Transverse colon (tissue), 4 donors: ENCODE measurements at regions not wholly inside any gene's neighbourhood (a gene's known extent, or its start where the extent isn't known, plus 50 kb on each side); places are given as distances from the start of the nearest gene placed in this dataset.

ENCODE experiments used
- DNase-seq: peaks from one replicate; pipeline ENCODE4 v3.0.0-alpha.2; 2019
- H3K27ac ChIP-seq, 4 donors: fragments of 200-600 bp; sonication (generic); 2 replicates each; pipeline ENCODE4 v1.5.1; 2016 to 2018; ENCODE audit warnings: inconsistent platforms in 4 of 4
- H3K27me3 ChIP-seq: fragments of 200-600 bp; sonication (generic); 2 replicates; pipeline ENCODE4 v1.5.1; 2017; ENCODE audit warnings: inconsistent platforms
- H3K36me3 ChIP-seq, 4 donors: fragments of 200-600 bp; sonication (generic); 2 replicates each; pipeline ENCODE4 v1.5.1; 2017 to 2019; ENCODE audit warnings: inconsistent platforms in 4 of 4
- H3K4me1 ChIP-seq, 4 donors: fragments of 200-600 bp; sonication (generic); 2 replicates each; pipeline ENCODE4 v1.5.1; 2017 to 2020; ENCODE audit warnings: inconsistent platforms in 4 of 4
- H3K4me3 ChIP-seq, 4 donors: fragments of 200-600 bp; sonication (generic); 1 replicate in 1 of 4; 2 replicates in 3 of 4; pipeline versions ENCODE4 v1.5.1 to v1.6.1; 2017 to 2019; ENCODE audit warnings: inconsistent platforms in 4 of 4
- H3K9me3 ChIP-seq, 2 donors: fragments of 200-600 bp; sonication (generic); 2 replicates each; pipeline ENCODE4 v1.5.1; 2017 to 2019; ENCODE audit warnings: inconsistent platforms in 2 of 2
- CTCF ChIP-seq, 5 experiments: fragments of 200-600 bp in 3 of 5; fragments of 450-650 bp in 2 of 5; sonication (generic) in 3 of 5; IDR thresholded peaks; 1 replicate in 2 of 5; 2 replicates in 3 of 5; pipeline ENCODE4 v1.5.1; 2016 to 2017; ENCODE audit warnings: antibody characterized with exemption in 5 of 5, inconsistent platforms in 3 of 5, mild to moderate bottlenecking in 2 of 5, moderate library complexity in 1 of 5
- EP300 ChIP-seq: sonication (generic); formaldehyde crosslinking; IDR thresholded peaks from one replicate; pipeline ENCODE4 v1.6.1; 2017; ENCODE audit warnings: antibody characterized with exemption, low read depth
- POLR2A ChIP-seq: fragments of 450-650 bp; IDR thresholded peaks from one replicate; pipeline ENCODE4 v1.6.1; 2016; ENCODE audit warnings: antibody characterized with exemption, mild to moderate bottlenecking, moderate library complexity
- POLR2AphosphoS5 ChIP-seq, 3 donors: sonication (generic); formaldehyde crosslinking; IDR thresholded peaks; one replicate each; pipeline ENCODE4 v1.6.1; 2016; ENCODE audit warnings: antibody characterized with exemption in 3 of 3
- WGBS, 2 donors: methylation state at CpG; one replicate each; pipeline ENCODE4 v1.1.5; 2018; ENCODE audit warnings: low coverage in 1 of 2; 5-methylcytosine and 5-hydroxymethylcytosine counted together
- in situ Hi-C, 4 donors: fragments of 200-750 bp; cut with MboI; loops; one replicate each; pipeline versions ENCODE4 v1.15.0 to v1.15.1; 2017; ENCODE audit warnings: low sequenced_read_pairs in 3 of 4, low pct_ligation_motif_present in 1 of 4, low pct_unique_long_range_greater_than_20kb in 1 of 4
- intact Hi-C: fragments of 100-400 bp; cut with DNase I; formaldehyde crosslinking; loops from one replicate; pipeline ENCODE4 v1.15.1; 2023; ENCODE audit warnings: low total_unique reads

GRCh38 chr1:170284016-170284415 is 138.3 kb downstream of the NTMT2 start:
- no peak for TF ChIP-seq POLR2A
- TF ChIP-seq EP300, result no peak
- no peak for TF ChIP-seq CTCF (IDR thresholded peaks at IDR 0.05)
- TF ChIP-seq POLR2AphosphoS5 (IDR thresholded peaks at IDR 0.05), result no peak
- in situ Hi-C loops, result no loop called here
- no peak overlapping the region for H3K27ac ChIP-seq

DNA sequence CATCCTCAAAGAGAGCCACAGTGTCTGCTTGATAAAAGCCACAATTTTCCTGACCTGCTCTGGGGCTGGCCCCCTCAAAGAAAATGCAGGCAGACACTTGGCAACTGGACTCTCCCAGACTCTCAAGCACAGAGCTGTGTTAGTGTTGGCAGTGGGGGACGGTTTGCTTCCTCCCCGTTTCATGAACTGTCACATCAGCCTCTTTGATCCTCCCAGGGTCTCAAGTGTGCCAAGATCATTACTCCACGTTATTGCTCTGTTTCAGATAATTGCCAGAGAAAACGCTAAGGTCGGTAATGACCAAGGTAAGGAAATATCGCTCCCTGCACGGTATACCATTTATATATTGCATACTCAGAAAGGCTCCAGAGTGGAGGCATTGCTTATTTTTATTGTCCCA is 138.8 kb downstream of the NTMT2 start:
- Histone ChIP-seq H3K9me3 (no peaks in the 10 kb centered on the region), H3K36me3 (no peaks in the 10 kb centered on the region), H3K27me3 (no peaks in the 10 kb centered on the region), H3K4me1 (no peaks in the 10 kb centered on the region), H3K4me3 (no peak overlapping the region), H3K27ac (no peak overlapping the region)
- TF ChIP-seq POLR2A (no peak), CTCF (IDR thresholded peaks at IDR 0.05) (no peak), EP300 (no peak), POLR2AphosphoS5 (IDR thresholded peaks at IDR 0.05) (no peak)
- WGBS, 2 donors, result 33 to 44% methylated on average over 4 to 7 of the region's 7 CpGs
- in situ Hi-C loops, result no loop called here
- intact Hi-C loops, result no loop called here
- no peak for DNase-seq

More at GRCh38 chr1:170284016-170284415, 138.3 kb downstream of the NTMT2 start:
- DNase-seq, result no peak
- no peaks in the 10 kb centered on the region for H3K36me3 ChIP-seq
- H3K27me3 ChIP-seq, result no peaks in the 10 kb centered on the region
- intact Hi-C loops, result no loop called here
- H3K9me3 ChIP-seq, result no peaks in the 10 kb centered on the region
- WGBS, 2 donors, result 67 to 71% methylated on average over 3 of the region's 3 CpGs
- H3K4me3 ChIP-seq, result no peak overlapping the region
- H3K4me1 ChIP-seq, result no peaks in the 10 kb centered on the region

DNA sequence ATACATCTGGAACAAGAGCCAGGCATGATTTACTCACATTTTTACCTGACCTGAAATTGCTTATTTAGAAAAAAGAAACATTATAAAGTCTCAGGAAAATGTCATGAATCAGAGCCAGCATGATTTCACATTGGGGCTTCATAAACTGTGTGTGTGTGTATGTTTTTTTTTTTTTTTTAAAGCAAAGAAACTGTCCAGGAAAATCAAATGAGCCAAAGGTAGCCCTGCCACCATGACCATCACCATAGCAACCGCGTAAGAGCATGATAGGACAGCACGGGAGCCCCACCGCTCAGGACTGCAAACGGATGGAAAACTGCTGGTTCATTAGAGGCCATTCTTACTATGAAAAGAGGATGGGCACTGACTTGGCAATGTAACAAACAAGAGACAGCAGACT is 139.2 kb downstream of the NTMT2 start:
- Histone ChIP-seq H3K36me3 (no peaks in the 10 kb centered on the region), H3K4me3 (no peak overlapping the region), H3K27ac (no peak overlapping the region), H3K4me1 (no peaks in the 10 kb centered on the region), H3K27me3 (no peaks in the 10 kb centered on the region), H3K9me3 (no peaks in the 10 kb centered on the region)
- no peak for DNase-seq
- TF ChIP-seq POLR2A (no peak), CTCF (IDR thresholded peaks at IDR 0.05) (no peak), POLR2AphosphoS5 (IDR thresholded peaks at IDR 0.05) (no peak), EP300 (no peak)
- intact Hi-C loops (no loop called here), in situ Hi-C loops (no loop called here)
- 63 to 76% methylated on average over 2 to 5 of the region's 5 CpGs for WGBS, 2 donors

DNA sequence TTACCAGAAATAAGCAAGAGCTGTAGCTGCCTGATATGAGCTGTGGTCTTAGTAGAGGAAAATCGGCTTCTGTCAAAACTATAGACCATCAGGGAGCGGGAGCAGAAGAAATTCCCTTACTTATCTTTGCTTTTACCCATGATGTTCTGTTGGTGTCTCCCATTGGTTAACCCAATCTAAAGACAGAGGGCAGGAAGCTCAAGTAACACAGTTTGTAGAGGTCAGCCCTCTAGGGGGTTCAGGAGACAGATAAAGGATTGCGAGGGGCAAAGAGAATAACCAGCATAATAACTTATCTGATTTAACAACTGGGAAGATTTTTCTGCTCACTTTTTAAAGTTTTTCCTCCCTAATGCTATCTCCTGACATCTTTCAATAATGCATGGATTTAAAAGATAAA is 142.4 kb downstream of the NTMT2 start:
- no peaks in the 10 kb centered on the region for H3K27me3 ChIP-seq
- no peak for DNase-seq
- no peaks in the 10 kb centered on the region for H3K4me1 ChIP-seq
- H3K27ac ChIP-seq, result no peak overlapping the region
- no peaks in the 10 kb centered on the region for H3K9me3 ChIP-seq
- H3K4me3 ChIP-seq, result no peak overlapping the region
- intact Hi-C loops (no loop called here), in situ Hi-C loops (no loop called here)
- 63 to 92% methylated on average over 3 of the region's 3 CpGs for WGBS, 2 donors
- no peaks in the 10 kb centered on the region for H3K36me3 ChIP-seq
- TF ChIP-seq CTCF (IDR thresholded peaks at IDR 0.05), result no peak
- TF ChIP-seq EP300, result no peak
- no peak for TF ChIP-seq POLR2AphosphoS5 (IDR thresholded peaks at IDR 0.05)
- no peak for TF ChIP-seq POLR2A
